Rectal smooth muscle tissue (tissue), 1 donor: ENCODE measurements at regions not wholly inside any gene's neighbourhood (a gene's known extent, or its start where the extent isn't known, plus 50 kb on each side); places are given as distances from the start of the nearest gene placed in this dataset.

Source experiments
- H3K27ac ChIP-seq: one replicate; pipeline ENCODE4 v1.7.0; 2013; ENCODE audit warnings: low read depth, low read length, inconsistent platforms
- H3K27me3 ChIP-seq: one replicate; pipeline ENCODE4 v1.7.0; 2013; ENCODE audit warnings: low read length; ENCODE audit not compliant: control insufficient read depth, insufficient read depth
- H3K36me3 ChIP-seq: one replicate; pipeline ENCODE4 v1.7.0; 2013; ENCODE audit warnings: low read length; ENCODE audit not compliant: control insufficient read depth, insufficient read depth
- H3K4me1 ChIP-seq: one replicate; pipeline ENCODE4 v1.7.0; 2013; ENCODE audit warnings: low read length; ENCODE audit not compliant: control insufficient read depth, insufficient read depth
- H3K4me3 ChIP-seq: one replicate; pipeline ENCODE4 v1.7.0; 2013; ENCODE audit warnings: low read length
- H3K9ac ChIP-seq: one replicate; pipeline ENCODE4 v1.7.0; 2013; ENCODE audit warnings: low read length

- H3K4me1 ChIP-seq, result no peaks in the 10 kb centered on the region
- H3K27ac ChIP-seq, result no peak overlapping the region
- H3K27me3 ChIP-seq, result no peaks in the 10 kb centered on the region
- H3K9ac ChIP-seq, result no peak overlapping the region
- H3K36me3 ChIP-seq, result no peaks in the 10 kb centered on the region
- H3K4me3 ChIP-seq, result no peak overlapping the region
Observed at GRCh38 chr4:35739308-35739707, 505.0 kb downstream of the ARAP2 start.

GRCh38 chr4:35754047-35754446, 490.3 kb downstream of the ARAP2 start:
- Histone ChIP-seq H3K9ac (no peak overlapping the region), H3K27me3 (no peaks in the 10 kb centered on the region), H3K36me3 (no peaks in the 10 kb centered on the region), H3K4me3 (no peak overlapping the region), H3K4me1 (no peaks in the 10 kb centered on the region), H3K27ac (no peak overlapping the region)

- H3K27me3 ChIP-seq, result no peaks in the 10 kb centered on the region
- H3K9ac ChIP-seq, result no peak overlapping the region
- H3K4me3 ChIP-seq, result no peak overlapping the region
- no peaks in the 10 kb centered on the region for H3K36me3 ChIP-seq
- no peak overlapping the region for H3K27ac ChIP-seq
- H3K4me1 ChIP-seq, result no peaks in the 10 kb centered on the region
Observed at GRCh38 chr4:35757836-35758235, 486.5 kb downstream of the ARAP2 start.

GRCh38 chr4:35760807-35761206, 483.5 kb downstream of the ARAP2 start:
- Histone ChIP-seq H3K9ac (no peak overlapping the region), H3K27me3 (no peaks in the 10 kb centered on the region), H3K36me3 (no peaks in the 10 kb centered on the region), H3K4me1 (no peaks in the 10 kb centered on the region), H3K4me3 (no peak overlapping the region), H3K27ac (no peak overlapping the region)

- no peaks in the 10 kb centered on the region for H3K4me1 ChIP-seq
- no peaks in the 10 kb centered on the region for H3K36me3 ChIP-seq
- no peak overlapping the region for H3K4me3 ChIP-seq
- no peak overlapping the region for H3K27ac ChIP-seq
- H3K27me3 ChIP-seq, result no peaks in the 10 kb centered on the region
- H3K9ac ChIP-seq, result no peak overlapping the region
Observed at GRCh38 chr4:35771571-35771970, 472.7 kb downstream of the ARAP2 start.

- Histone ChIP-seq H3K27ac (no peak overlapping the region), H3K4me1 (no peaks in the 10 kb centered on the region), H3K36me3 (no peaks in the 10 kb centered on the region), H3K27me3 (no peaks in the 10 kb centered on the region), H3K4me3 (no peak overlapping the region), H3K9ac (no peak overlapping the region)
Observed at GRCh38 chr4:35772291-35772690, 472.0 kb downstream of the ARAP2 start.

- no peak overlapping the region for H3K9ac ChIP-seq
- H3K4me3 ChIP-seq, result no peak overlapping the region
- no peaks in the 10 kb centered on the region for H3K27me3 ChIP-seq
- no peak overlapping the region for H3K27ac ChIP-seq
- H3K36me3 ChIP-seq, result no peaks in the 10 kb centered on the region
- no peaks in the 10 kb centered on the region for H3K4me1 ChIP-seq
Observed at GRCh38 chr4:35789899-35790574, 454.3 kb downstream of the ARAP2 start.

- Histone ChIP-seq H3K36me3 (no peaks in the 10 kb centered on the region), H3K4me1 (no peaks in the 10 kb centered on the region), H3K27me3 (no peaks in the 10 kb centered on the region), H3K9ac (no peak overlapping the region), H3K4me3 (no peak overlapping the region), H3K27ac (no peak overlapping the region)
Observed at GRCh38 chr4:35793045-35793722, 451.1 kb downstream of the ARAP2 start.

- Histone ChIP-seq H3K9ac (no peak overlapping the region), H3K4me3 (no peak overlapping the region), H3K4me1 (no peaks in the 10 kb centered on the region), H3K27ac (no peak overlapping the region), H3K27me3 (no peaks in the 10 kb centered on the region), H3K36me3 (no peaks in the 10 kb centered on the region)
Observed at GRCh38 chr4:35793766-35794165, 450.5 kb downstream of the ARAP2 start.

- no peaks in the 10 kb centered on the region for H3K36me3 ChIP-seq
- H3K27ac ChIP-seq, result no peak overlapping the region
- no peaks in the 10 kb centered on the region for H3K27me3 ChIP-seq
- H3K4me3 ChIP-seq, result no peak overlapping the region
- no peaks in the 10 kb centered on the region for H3K4me1 ChIP-seq
- no peak overlapping the region for H3K9ac ChIP-seq
Observed at GRCh38 chr4:35800669-35801068, 443.6 kb downstream of the ARAP2 start.

- no peaks in the 10 kb centered on the region for H3K36me3 ChIP-seq
- H3K27ac ChIP-seq, result no peak overlapping the region
- no peak overlapping the region for H3K9ac ChIP-seq
- no peaks in the 10 kb centered on the region for H3K4me1 ChIP-seq
- H3K4me3 ChIP-seq, result no peak overlapping the region
- H3K27me3 ChIP-seq, result no peaks in the 10 kb centered on the region
Observed at GRCh38 chr4:35802644-35803043, 441.7 kb downstream of the ARAP2 start.

- Histone ChIP-seq H3K9ac (no peak overlapping the region), H3K27ac (no peak overlapping the region)
Observed at GRCh38 chr4:35818520-35818919, 425.8 kb downstream of the ARAP2 start.

GRCh38 chr4:35820003-35820402, 424.3 kb downstream of the ARAP2 start:
- Histone ChIP-seq H3K4me1 (no peaks in the 10 kb centered on the region), H3K27me3 (no peaks in the 10 kb centered on the region), H3K9ac (no peak overlapping the region), H3K27ac (no peak overlapping the region), H3K4me3 (no peak overlapping the region), H3K36me3 (no peaks in the 10 kb centered on the region)

More at GRCh38 chr4:35818520-35818919, 425.8 kb downstream of the ARAP2 start:
- no peaks in the 10 kb centered on the region for H3K36me3 ChIP-seq
- no peak overlapping the region for H3K4me3 ChIP-seq
- H3K4me1 ChIP-seq, result no peaks in the 10 kb centered on the region
- no peaks in the 10 kb centered on the region for H3K27me3 ChIP-seq
